ENCODE measurements at regions not wholly inside any gene's neighbourhood (a gene's known extent, or its start where the extent isn't known, plus 50 kb on each side); places are given as distances from the start of the nearest gene placed in this dataset.

GRCh38 chr2:21746499-21746898, 622.7 kb downstream of the TDRD15 start:
- TF ChIP-seq POLR2A (IDR thresholded peaks at IDR 0.05), result no peak
- TF ChIP-seq CTCF (IDR thresholded peaks at IDR 0.05), result no peak
- no peak for TF ChIP-seq EP300 (IDR thresholded peaks at IDR 0.05)
